ENCODE measurements at regions not wholly inside any gene's neighbourhood (a gene's known extent, or its start where the extent isn't known, plus 50 kb on each side); places are given as distances from the start of the nearest gene placed in this dataset.

DNA sequence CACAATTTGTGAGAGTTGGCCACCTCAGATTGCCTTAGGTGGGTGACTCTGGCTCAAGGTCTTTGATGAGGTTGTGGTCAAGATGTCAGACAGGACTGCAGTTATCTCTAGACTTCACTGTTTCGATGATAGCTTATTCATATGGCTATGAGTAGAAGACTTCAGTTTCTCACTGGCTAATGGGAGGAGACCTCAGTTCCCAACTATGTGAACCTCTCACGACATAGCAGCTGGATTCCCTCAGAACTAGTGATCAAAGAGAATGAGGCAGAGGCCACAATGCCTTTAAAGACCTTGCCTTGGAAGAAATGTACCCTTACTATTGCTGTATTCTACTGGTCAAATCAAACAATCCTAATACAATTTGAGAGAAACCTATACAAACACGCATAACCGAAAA lies 607.5 kb upstream of the ROBO2 start:
- no peak for DNase-seq (ENCODE audit: low spot score)

DNA sequence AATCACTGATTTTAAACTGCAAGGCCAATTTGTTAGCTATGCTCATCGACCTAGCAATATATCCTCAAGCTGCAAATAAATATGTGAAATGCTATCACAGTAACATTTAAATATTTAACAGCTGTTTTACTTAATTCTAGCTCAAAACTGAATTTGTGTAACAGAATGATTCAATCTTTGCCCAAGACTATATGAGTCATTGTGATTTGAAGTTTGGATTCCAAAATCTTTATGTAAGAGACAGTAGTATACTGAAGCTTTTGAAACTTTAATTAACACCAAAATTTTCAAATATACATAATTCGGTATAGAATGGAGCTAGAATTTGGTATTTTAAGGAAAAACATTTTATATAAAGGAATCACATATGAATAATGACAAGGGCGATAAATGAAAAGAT lies 603.0 kb upstream of the ROBO2 start:
- no peak for DNase-seq (ENCODE audit: low spot score)

- DNase-seq (ENCODE audit: low spot score): no peak
Measured at GRCh38 chr3:76438971-76439370, 600.9 kb upstream of the ROBO2 start.

DNA sequence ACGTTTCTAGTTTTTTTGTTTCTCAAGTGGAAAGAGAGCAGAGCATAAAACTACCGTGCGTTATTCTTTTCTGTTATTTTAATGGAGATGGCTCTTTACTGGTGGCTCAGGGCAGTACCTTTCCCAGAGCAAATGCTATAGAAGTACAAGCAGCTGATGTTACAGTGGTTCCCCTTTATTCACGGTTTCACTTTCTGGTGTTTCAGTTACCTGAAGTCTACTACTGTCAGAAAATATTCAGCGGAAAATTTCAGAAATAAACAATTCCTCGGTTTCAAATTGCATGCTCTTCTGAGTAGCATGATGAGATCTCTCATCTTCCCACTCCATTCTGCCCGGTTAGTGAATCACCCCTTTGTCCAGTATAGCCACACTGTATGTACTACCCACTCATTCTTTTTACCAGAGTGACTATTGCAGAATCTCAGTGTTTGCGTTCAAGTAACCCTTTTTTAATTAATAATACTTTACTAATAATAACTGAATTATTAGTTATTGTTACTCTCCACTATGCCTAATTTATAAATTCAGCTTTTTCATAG lies 597.5 kb upstream of the ROBO2 start:
- no peak for DNase-seq (ENCODE audit: low spot score)

- DNase-seq (ENCODE audit: low spot score): no peak
Measured at GRCh38 chr3:76456322-76456721, 583.6 kb upstream of the ROBO2 start.

DNA sequence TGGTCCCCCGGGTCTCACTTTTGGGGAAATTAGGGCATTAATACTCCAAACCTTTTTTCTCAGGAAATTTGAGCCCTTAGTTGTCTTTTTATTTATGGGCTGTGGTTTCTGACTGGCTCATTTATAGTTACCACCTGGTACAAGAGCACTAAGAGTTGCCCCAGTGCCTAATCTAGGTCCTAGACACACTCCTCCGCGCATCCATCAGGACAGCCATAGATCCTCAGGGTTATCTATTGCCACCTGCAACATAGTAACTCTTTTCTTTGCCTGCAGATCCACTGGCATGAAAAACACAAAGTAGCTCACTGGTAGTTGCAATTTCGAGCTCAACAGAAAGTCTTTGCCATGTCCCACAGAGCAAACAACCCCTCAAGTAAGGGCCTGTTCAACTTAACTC lies 576.4 kb upstream of the ROBO2 start:
- DNase-seq (ENCODE audit: low spot score): no peak

- no peak for DNase-seq (ENCODE audit: low spot score)
Measured at GRCh38 chr3:76470285-76470684, 569.6 kb upstream of the ROBO2 start.

GRCh38 chr3:76474632-76475031 lies 565.3 kb upstream of the ROBO2 start:
- DNase-seq (ENCODE audit: low spot score): no peak

GRCh38 chr3:76479161-76479650 lies 560.7 kb upstream of the ROBO2 start:
- no peak for DNase-seq (ENCODE audit: low spot score)

GRCh38 chr3:76482510-76482909 lies 557.4 kb upstream of the ROBO2 start:
- no peak for DNase-seq (ENCODE audit: low spot score)

- no peak for DNase-seq (ENCODE audit: low spot score)
Measured at GRCh38 chr3:76487446-76487845, 552.5 kb upstream of the ROBO2 start.

DNA sequence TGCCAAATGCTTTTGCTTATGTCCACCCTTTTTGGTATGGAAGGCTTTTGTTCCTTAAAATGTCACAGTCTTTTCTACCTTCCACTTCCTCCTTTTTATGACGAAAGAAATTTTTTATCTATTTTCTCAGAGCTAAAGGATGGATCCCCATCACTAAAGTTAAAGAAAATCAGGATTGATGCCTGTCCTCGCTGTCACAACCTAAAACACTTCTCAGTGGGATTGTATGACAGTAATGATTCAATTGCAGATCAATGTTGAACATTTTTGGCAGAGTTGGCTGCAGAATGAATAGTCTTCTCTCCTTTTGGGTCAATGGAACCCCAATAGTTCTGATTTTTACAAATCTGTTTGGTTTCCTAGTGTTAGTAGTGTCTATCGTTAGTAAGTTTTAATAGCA lies 549.8 kb upstream of the ROBO2 start:
- no peak for DNase-seq (ENCODE audit: low spot score)

DNA sequence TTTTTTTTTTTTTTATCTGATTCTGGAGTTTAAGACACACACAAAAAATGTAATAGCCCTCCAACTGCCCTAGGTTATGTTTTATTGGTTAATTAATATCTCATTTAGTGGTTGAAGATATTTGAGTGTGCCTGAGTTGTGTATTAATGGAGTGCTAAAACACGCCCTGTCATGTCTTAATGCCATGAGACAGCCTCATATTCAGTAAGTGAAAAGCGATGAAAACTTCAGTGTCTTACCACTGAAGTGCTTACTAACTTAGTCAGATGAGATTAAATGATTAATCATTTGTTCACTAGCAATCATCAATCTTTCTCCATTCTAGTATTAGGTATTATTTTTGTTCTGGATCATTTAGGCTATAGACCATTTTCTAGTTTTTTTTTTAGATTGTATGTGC lies 544.7 kb upstream of the ROBO2 start:
- no peak for DNase-seq (ENCODE audit: low spot score)

GRCh38 chr3:76497636-76498035 lies 542.3 kb upstream of the ROBO2 start:
- no peak for DNase-seq (ENCODE audit: low spot score)

DNA sequence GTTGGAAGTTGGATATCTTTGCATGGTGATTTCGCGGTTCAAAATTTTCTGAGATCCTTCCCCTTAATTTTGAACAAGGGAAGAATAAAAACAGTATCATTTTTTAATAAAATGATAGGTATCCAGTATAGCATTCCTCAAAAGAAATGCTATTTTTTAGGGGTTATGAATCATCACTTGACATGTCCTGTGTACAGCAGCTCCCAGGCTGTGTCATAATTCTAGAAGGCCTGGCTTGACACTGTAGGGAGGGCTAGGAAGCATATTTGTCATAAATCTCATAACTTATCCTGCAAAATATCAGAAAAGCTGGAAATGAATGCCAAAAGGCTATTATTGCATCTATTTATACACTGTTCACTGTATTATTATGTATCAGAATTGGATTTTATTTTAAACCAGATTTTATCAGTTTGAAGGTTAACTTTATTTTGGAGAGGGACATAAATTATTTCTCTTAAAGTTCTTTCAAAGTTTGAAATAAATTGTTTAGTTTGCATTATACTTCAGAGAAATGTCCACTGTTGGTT lies 539.1 kb upstream of the ROBO2 start:
- DNase-seq (ENCODE audit: low spot score): no peak

- no peak for DNase-seq (ENCODE audit: low spot score)
Measured at GRCh38 chr3:76501315-76501714, 538.6 kb upstream of the ROBO2 start.

GRCh38 chr3:76502076-76502475 lies 537.8 kb upstream of the ROBO2 start:
- no peak for DNase-seq (ENCODE audit: low spot score)

GRCh38 chr3:76505202-76505845 lies 534.6 kb upstream of the ROBO2 start:
- DNase-seq (ENCODE audit: low spot score): no peak

GRCh38 chr3:76509179-76509830 lies 530.6 kb upstream of the ROBO2 start:
- no peak for DNase-seq (ENCODE audit: low spot score)

- no peak for DNase-seq (ENCODE audit: low spot score)
Measured at GRCh38 chr3:76514836-76515235, 525.1 kb upstream of the ROBO2 start.

- no peak for DNase-seq (ENCODE audit: low spot score)
Measured at GRCh38 chr3:76523337-76523736, 516.6 kb upstream of the ROBO2 start.

DNA sequence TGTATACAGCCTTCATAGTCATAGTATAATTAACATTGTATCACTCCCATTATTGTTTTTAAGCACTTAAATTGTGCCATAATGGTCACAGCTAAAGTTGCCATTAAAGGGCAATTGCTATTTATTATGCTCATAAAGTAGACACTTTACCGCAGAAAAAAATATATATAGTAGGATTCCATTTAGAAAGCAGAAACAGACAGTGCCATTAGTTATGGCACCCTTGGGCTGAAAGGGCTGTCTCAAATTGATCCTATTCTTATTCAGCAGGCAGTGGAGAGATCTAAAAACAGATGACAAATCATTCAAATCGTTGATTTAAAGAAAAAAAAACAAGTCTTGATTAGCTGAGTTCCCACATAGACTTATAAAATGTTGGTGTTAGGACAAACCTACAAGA lies 514.2 kb upstream of the ROBO2 start:
- DNase-seq (ENCODE audit: low spot score): no peak

DNA sequence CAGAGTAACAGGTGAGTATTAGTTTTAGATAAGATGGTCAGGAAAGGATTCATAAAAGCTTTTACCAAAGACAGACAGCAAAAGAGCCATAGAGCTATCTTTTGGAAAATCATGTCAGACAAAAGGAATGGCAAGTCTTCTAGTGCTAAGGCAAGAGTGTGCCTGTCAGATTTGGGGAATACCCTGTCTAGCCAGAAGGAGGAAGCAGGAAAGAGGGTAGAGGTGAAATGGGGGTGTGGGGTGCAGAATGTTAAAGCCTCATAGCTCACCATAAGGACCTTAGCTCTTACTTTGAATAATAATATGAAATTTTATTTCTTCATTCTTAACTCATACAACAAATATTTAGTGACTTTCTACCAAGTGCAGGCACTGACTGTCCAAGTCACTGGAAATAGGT lies 512.1 kb upstream of the ROBO2 start:
- DNase-seq (ENCODE audit: low spot score): no peak

Data from D341Med (cell line).